Thyroid gland (tissue), 4 donors: ENCODE measurements at regions not wholly inside any gene's neighbourhood (a gene's known extent, or its start where the extent isn't known, plus 50 kb on each side); places are given as distances from the start of the nearest gene placed in this dataset.

Experiments
- DNase-seq, 2 donors: peaks; one replicate each; pipeline ENCODE4 v3.0.0-alpha.2; 2019
- H3K27ac ChIP-seq, 3 donors: fragments of 200-600 bp; sonication (generic); 1 replicate in 2 of 3; 2 replicates in 1 of 3; pipeline ENCODE4 v1.5.1; 2016 to 2019; ENCODE audit warnings: mild to moderate bottlenecking in 1 of 3, moderate library complexity in 1 of 3
- H3K27me3 ChIP-seq: fragments of 200-600 bp; sonication (generic); one replicate; pipeline ENCODE4 v1.5.1; 2019
- H3K36me3 ChIP-seq, 2 donors: fragments of 200-600 bp; sonication (generic); one replicate each; pipeline ENCODE4 v1.5.1; 2016 to 2019
- H3K4me1 ChIP-seq, 2 donors: fragments of 200-600 bp; sonication (generic); one replicate each; pipeline ENCODE4 v1.5.1; 2017 to 2019
- H3K4me3 ChIP-seq, 3 donors: fragments of 200-600 bp; sonication (generic); replicated peaks in 1 of 3; 1 replicate in 2 of 3; 2 replicates in 1 of 3; pipeline ENCODE4 v1.5.1; 2016; ENCODE audit warnings: mild to moderate bottlenecking in 1 of 3
- H3K9me3 ChIP-seq: fragments of 200-600 bp; sonication (generic); one replicate; pipeline ENCODE4 v1.5.1; 2017
- CTCF ChIP-seq, 6 experiments: fragments of 200-600 bp in 3 of 6; fragments of 450-650 bp in 3 of 6; sonication (generic) in 3 of 6; IDR thresholded peaks; one replicate each; pipeline ENCODE4 v1.5.1; 2016 to 2019; ENCODE audit warnings: antibody characterized with exemption in 6 of 6, mild to moderate bottlenecking in 2 of 6, inconsistent platforms in 1 of 6, moderate library complexity in 1 of 6
- POLR2A ChIP-seq, 2 donors: fragments of 450-650 bp; IDR thresholded peaks; one replicate each; pipeline ENCODE4 v1.6.1; 2017; ENCODE audit warnings: antibody characterized with exemption in 2 of 2, mild to moderate bottlenecking in 2 of 2, moderate library complexity in 1 of 2
- WGBS, 2 donors: methylation state at CpG; one replicate each; pipeline ENCODE4 v1.1.5; 2017; 5-methylcytosine and 5-hydroxymethylcytosine counted together
- intact Hi-C: fragments of 100-400 bp; cut with DNase I; formaldehyde crosslinking; loops from one replicate; pipeline ENCODE4 v1.15.1; 2023

- TF ChIP-seq CTCF (IDR thresholded peaks at IDR 0.05) (no peak), POLR2A (IDR thresholded peaks at IDR 0.05) (no peak)
- no peak for DNase-seq
- Histone ChIP-seq H3K36me3 (no peaks in the 10 kb centered on the region), H3K27me3 (no peaks in the 10 kb centered on the region), H3K9me3 (no peaks in the 10 kb centered on the region), H3K27ac (no peak overlapping the region), H3K4me3 (no peak overlapping the region), H3K4me1 (no peaks in the 10 kb centered on the region)
- intact Hi-C loops: no loop called here
- WGBS, 2 donors: 97 to 100% methylated on average over 1 of the region's 1 CpG
Measured at GRCh38 chr10:33501161-33501560, 166.7 kb upstream of the NRP1 start.

- Histone ChIP-seq H3K27ac (no peak overlapping the region), H3K4me1 (no peaks in the 10 kb centered on the region), H3K4me3 (no peak overlapping the region), H3K36me3 (no peaks in the 10 kb centered on the region), H3K9me3 (no peaks in the 10 kb centered on the region), H3K27me3 (no peaks in the 10 kb centered on the region)
- intact Hi-C loops: no loop called here
- TF ChIP-seq CTCF (IDR thresholded peaks at IDR 0.05) (no peak), POLR2A (IDR thresholded peaks at IDR 0.05) (no peak)
- WGBS, 2 donors: 69 to 74% methylated on average over 5 of the region's 5 CpGs
- no peak for DNase-seq
Measured at GRCh38 chr10:33498391-33498891, 164.0 kb upstream of the NRP1 start.

- no peaks in the 10 kb centered on the region for H3K36me3 ChIP-seq
- no peak overlapping the region for H3K27ac ChIP-seq
- intact Hi-C loops: no loop called here
- peaks cover 0 to 2% of the 10 kb centered on the region in 2 donors for H3K4me1 ChIP-seq
- 54 to 58% methylated on average over 3 of the region's 3 CpGs for WGBS, 2 donors
- H3K27me3 ChIP-seq: no peaks in the 10 kb centered on the region
- TF ChIP-seq POLR2A (IDR thresholded peaks at IDR 0.05) (no peak), CTCF (IDR thresholded peaks at IDR 0.05) (no peak)
- no peaks in the 10 kb centered on the region for H3K9me3 ChIP-seq
- no peak for DNase-seq
- no peak overlapping the region for H3K4me3 ChIP-seq
Measured at GRCh38 chr10:33497338-33497737, 162.9 kb upstream of the NRP1 start.

- H3K27ac ChIP-seq: no peak overlapping the region
- 80 to 84% methylated on average over 4 of the region's 4 CpGs for WGBS, 2 donors
- intact Hi-C loops: no loop called here
- no peak for DNase-seq
- no peaks in the 10 kb centered on the region for H3K9me3 ChIP-seq
- H3K4me1 ChIP-seq: peaks cover 0 to 6% of the 10 kb centered on the region in 2 donors
- H3K4me3 ChIP-seq: no peak overlapping the region
- H3K36me3 ChIP-seq: no peaks in the 10 kb centered on the region
- TF ChIP-seq POLR2A (IDR thresholded peaks at IDR 0.05): no peak
- TF ChIP-seq CTCF (IDR thresholded peaks at IDR 0.05): no peak
- no peaks in the 10 kb centered on the region for H3K27me3 ChIP-seq
Measured at GRCh38 chr10:33496096-33496495, 161.6 kb upstream of the NRP1 start.

GRCh38 chr10:33494694-33495265 is 160.3 kb upstream of the NRP1 start:
- H3K4me3 ChIP-seq: no peak overlapping the region
- no peaks in the 10 kb centered on the region for H3K27me3 ChIP-seq
- no peaks in the 10 kb centered on the region for H3K9me3 ChIP-seq
- H3K36me3 ChIP-seq: no peaks in the 10 kb centered on the region
- TF ChIP-seq POLR2A (IDR thresholded peaks at IDR 0.05): no peak
- H3K27ac ChIP-seq: no peak overlapping the region
- intact Hi-C loops: no loop called here
- H3K4me1 ChIP-seq: peaks cover 8 to 11% of the 10 kb centered on the region in 2 donors
- no peak for DNase-seq
